ENCODE measurements at regions not wholly inside any gene's neighbourhood (a gene's known extent, or its start where the extent isn't known, plus 50 kb on each side); places are given as distances from the start of the nearest gene placed in this dataset.

- Histone ChIP-seq H3K9me3 (replicated peaks) (no peaks in the 10 kb centered on the region), H3K27ac (replicated peaks) (no peak overlapping the region), H3K27me3 (ENCODE audit: low read depth) (no peaks in the 10 kb centered on the region), H3K36me3 (no peaks in the 10 kb centered on the region), H3K4me1 (no peaks in the 10 kb centered on the region), H3K4me3 (no peak overlapping the region)
- DNase-seq, result no peak
- intact Hi-C loops (cut with micrococcal nuclease), result no loop called here
- TF ChIP-seq CTCF (IDR thresholded peaks at IDR 0.05; ENCODE audit: borderline replicate concordance), result no peak
Measured at GRCh38 chr9:28650327-28650726, 1077.0 kb upstream of the C9orf72 start.

GRCh38 chr9:28651050-28651722 lies 1077.9 kb upstream of the C9orf72 start:
- no peak overlapping the region for H3K27ac ChIP-seq (replicated peaks)
- H3K27me3 ChIP-seq (ENCODE audit: low read depth), result no peaks in the 10 kb centered on the region
- no peaks in the 10 kb centered on the region for H3K4me1 ChIP-seq
- no peaks in the 10 kb centered on the region for H3K36me3 ChIP-seq
- TF ChIP-seq CTCF (IDR thresholded peaks at IDR 0.05; ENCODE audit: borderline replicate concordance), result no peak
- no peak for DNase-seq
- no peak overlapping the region for H3K4me3 ChIP-seq
- no peaks in the 10 kb centered on the region for H3K9me3 ChIP-seq (replicated peaks)
- intact Hi-C loops (cut with micrococcal nuclease), result no loop called here

GRCh38 chr9:28653216-28653615 lies 1079.9 kb upstream of the C9orf72 start:
- Histone ChIP-seq H3K4me1 (no peaks in the 10 kb centered on the region), H3K9me3 (replicated peaks) (no peaks in the 10 kb centered on the region), H3K4me3 (no peak overlapping the region), H3K27ac (replicated peaks) (no peak overlapping the region), H3K27me3 (ENCODE audit: low read depth) (no peaks in the 10 kb centered on the region), H3K36me3 (no peaks in the 10 kb centered on the region)
- intact Hi-C loops (cut with micrococcal nuclease), result no loop called here
- no peak for TF ChIP-seq CTCF (IDR thresholded peaks at IDR 0.05; ENCODE audit: borderline replicate concordance)
- DNase-seq, result no peak

GRCh38 chr9:28656727-28657126 lies 1083.4 kb upstream of the C9orf72 start:
- intact Hi-C loops (cut with micrococcal nuclease), result no loop called here
- TF ChIP-seq CTCF (IDR thresholded peaks at IDR 0.05; ENCODE audit: borderline replicate concordance), result no peak
- no peaks in the 10 kb centered on the region for H3K9me3 ChIP-seq (replicated peaks)
- H3K27me3 ChIP-seq (ENCODE audit: low read depth), result no peaks in the 10 kb centered on the region
- no peaks in the 10 kb centered on the region for H3K4me1 ChIP-seq
- H3K4me3 ChIP-seq, result no peak overlapping the region
- DNase-seq, result no peak
- H3K27ac ChIP-seq (replicated peaks), result no peak overlapping the region
- no peaks in the 10 kb centered on the region for H3K36me3 ChIP-seq

- no peak for DNase-seq
- Histone ChIP-seq H3K9me3 (replicated peaks) (no peaks in the 10 kb centered on the region), H3K27ac (replicated peaks) (no peak overlapping the region), H3K4me3 (no peak overlapping the region), H3K36me3 (no peaks in the 10 kb centered on the region), H3K27me3 (ENCODE audit: low read depth) (no peaks in the 10 kb centered on the region), H3K4me1 (no peaks in the 10 kb centered on the region)
- intact Hi-C loops (cut with micrococcal nuclease), result no loop called here
- no peak for TF ChIP-seq CTCF (IDR thresholded peaks at IDR 0.05; ENCODE audit: borderline replicate concordance)
Measured at GRCh38 chr9:28661853-28662252, 1088.6 kb upstream of the C9orf72 start.

Data from left ventricle myocardium inferior (tissue), 1 donor.